ENCODE measurements at regions not wholly inside any gene's neighbourhood (a gene's known extent, or its start where the extent isn't known, plus 50 kb on each side); places are given as distances from the start of the nearest gene placed in this dataset.

GRCh38 chr9:74102702-74103101 lies 394.4 kb upstream of the RORB start:
- Histone ChIP-seq H3K36me3 (no peaks in the 10 kb centered on the region), H3K27ac (no peak overlapping the region), H3K9me3 (peaks cover 0 to 4% (median 0%) of the 10 kb centered on the region in 4 donors), H3K27me3 (no peaks in the 10 kb centered on the region), H3K4me3 (no peak overlapping the region), H3K4me1 (no peaks in the 10 kb centered on the region)
- WGBS, 5 donors = 82 to 100% (median 96%) methylated on average over 1 of the region's 1 CpG
- no peak for DNase-seq
- intact Hi-C loops (cut with DNase I; ENCODE audit: low total_unique reads) = no loop called here
- TF ChIP-seq EP300 (IDR thresholded peaks at IDR 0.05) (no peak), POLR2A (IDR thresholded peaks at IDR 0.05) (no peak), POLR2AphosphoS5 (IDR thresholded peaks at IDR 0.05) (no peak), CTCF (IDR thresholded peaks at IDR 0.05) (no peak)

GRCh38 chr9:74107692-74108091 lies 389.4 kb upstream of the RORB start:
- no peaks in the 10 kb centered on the region for H3K36me3 ChIP-seq
- H3K4me3 ChIP-seq = no peak overlapping the region
- intact Hi-C loops (cut with DNase I; ENCODE audit: low total_unique reads) = no loop called here
- no peaks in the 10 kb centered on the region for H3K4me1 ChIP-seq
- DNase-seq = no peak
- peaks cover 0 to 4% (median 0%) of the 10 kb centered on the region in 4 donors for H3K9me3 ChIP-seq
- H3K27ac ChIP-seq = no peak overlapping the region
- H3K27me3 ChIP-seq = no peaks in the 10 kb centered on the region
- 79 to 88% (median 81%) methylated on average over 1 of the region's 1 CpG for WGBS, 5 donors
- TF ChIP-seq EP300 (IDR thresholded peaks at IDR 0.05) = no peak
- no peak for TF ChIP-seq POLR2A (IDR thresholded peaks at IDR 0.05)
- TF ChIP-seq CTCF (IDR thresholded peaks at IDR 0.05) = no peak
- no peak for TF ChIP-seq POLR2AphosphoS5 (IDR thresholded peaks at IDR 0.05)

GRCh38 chr9:74115976-74116375 lies 381.2 kb upstream of the RORB start:
- Histone ChIP-seq H3K4me3 (no peak overlapping the region), H3K27me3 (no peaks in the 10 kb centered on the region), H3K27ac (no peak overlapping the region), H3K4me1 (no peaks in the 10 kb centered on the region), H3K36me3 (no peaks in the 10 kb centered on the region), H3K9me3 (no peaks in the 10 kb centered on the region)
- TF ChIP-seq POLR2A (IDR thresholded peaks at IDR 0.05) = no peak
- 83 to 86% (median 83%) methylated on average over 6 of the region's 6 CpGs for WGBS, 5 donors
- no peak for DNase-seq
- intact Hi-C loops (cut with DNase I; ENCODE audit: low total_unique reads) = no loop called here

- no peaks in the 10 kb centered on the region for H3K4me1 ChIP-seq
- TF ChIP-seq EP300 (IDR thresholded peaks at IDR 0.05) (no peak), POLR2A (IDR thresholded peaks at IDR 0.05) (no peak), POLR2AphosphoS5 (IDR thresholded peaks at IDR 0.05) (no peak), CTCF (IDR thresholded peaks at IDR 0.05) (no peak)
- no peak for DNase-seq
- H3K36me3 ChIP-seq = no peaks in the 10 kb centered on the region
- no peak overlapping the region for H3K4me3 ChIP-seq
- intact Hi-C loops (cut with DNase I; ENCODE audit: low total_unique reads) = no loop called here
- H3K27me3 ChIP-seq = no peaks in the 10 kb centered on the region
- H3K27ac ChIP-seq = no peak overlapping the region
- no peaks in the 10 kb centered on the region for H3K9me3 ChIP-seq
Measured at GRCh38 chr9:74117151-74117550, 380.0 kb upstream of the RORB start.

GRCh38 chr9:74117731-74118130 lies 379.4 kb upstream of the RORB start:
- intact Hi-C loops (cut with DNase I; ENCODE audit: low total_unique reads) = no loop called here
- Histone ChIP-seq H3K27ac (no peak overlapping the region), H3K36me3 (no peaks in the 10 kb centered on the region), H3K4me3 (no peak overlapping the region), H3K27me3 (no peaks in the 10 kb centered on the region), H3K9me3 (no peaks in the 10 kb centered on the region), H3K4me1 (no peaks in the 10 kb centered on the region)
- DNase-seq = no peak
- TF ChIP-seq POLR2AphosphoS5 (IDR thresholded peaks at IDR 0.05) (no peak), EP300 (IDR thresholded peaks at IDR 0.05) (no peak), CTCF (IDR thresholded peaks at IDR 0.05) (no peak), POLR2A (IDR thresholded peaks at IDR 0.05) (no peak)
- WGBS, 5 donors = 71 to 85% (median 80%) methylated on average over 3 of the region's 3 CpGs

Measured in stomach (tissue), 8 donors.